ENCODE measurements at regions not wholly inside any gene's neighbourhood (a gene's known extent, or its start where the extent isn't known, plus 50 kb on each side); places are given as distances from the start of the nearest gene placed in this dataset.

GRCh38 chr22:47396105-47396504, 633.7 kb downstream of the TBC1D22A start:
- Histone ChIP-seq H3K27me3 (ENCODE audit: insufficient read depth, low read length, poor library complexity, severe bottlenecking) (no peaks in the 10 kb centered on the region), H3K4me1 (ENCODE audit: insufficient read depth, low read length) (no peaks in the 10 kb centered on the region), H3K36me3 (ENCODE audit: insufficient read depth, low read length) (no peaks in the 10 kb centered on the region), H3K4me3 (ENCODE audit: low read length) (no peak overlapping the region), H3K27ac (ENCODE audit: low read depth, low read length) (no peak overlapping the region), H3K9me3 (ENCODE audit: low read length) (no peaks in the 10 kb centered on the region)
- no peak for DNase-seq
- ChIA-PET CTCF (no interaction called here), POLR2A (no interaction called here)
- Mint-ChIP-seq H3K27me3 (peaks cover 0 to 7% of the 10 kb centered on the region in 2 donors), H3K36me3 (no peaks in the 10 kb centered on the region), H3K4me1 (no peaks in the 10 kb centered on the region), H3K4me3 (no peak overlapping the region), H3K27ac (no peak overlapping the region), H3K9me3 (no peaks in the 10 kb centered on the region)

GRCh38 chr22:47395481-47395880, 633.0 kb downstream of the TBC1D22A start:
- Mint-ChIP-seq H3K9me3 (no peaks in the 10 kb centered on the region), H3K4me3 (no peak overlapping the region), H3K4me1 (no peaks in the 10 kb centered on the region), H3K36me3 (no peaks in the 10 kb centered on the region), H3K27me3 (peaks cover 0 to 7% of the 10 kb centered on the region in 2 donors), H3K27ac (no peak overlapping the region)
- no peaks in the 10 kb centered on the region for H3K4me1 ChIP-seq (ENCODE audit: insufficient read depth, low read length)
- H3K27me3 ChIP-seq (ENCODE audit: insufficient read depth, low read length, poor library complexity, severe bottlenecking) = no peaks in the 10 kb centered on the region
- ChIA-PET POLR2A (no interaction called here), CTCF (no interaction called here)
- no peak overlapping the region for H3K27ac ChIP-seq (ENCODE audit: low read depth, low read length)
- no peak overlapping the region for H3K4me3 ChIP-seq (ENCODE audit: low read length)
- no peak for DNase-seq
- no peaks in the 10 kb centered on the region for H3K36me3 ChIP-seq (ENCODE audit: insufficient read depth, low read length)
- no peaks in the 10 kb centered on the region for H3K9me3 ChIP-seq (ENCODE audit: low read length)

GRCh38 chr22:47394504-47395440, 632.3 kb downstream of the TBC1D22A start:
- ChIA-PET POLR2A (no interaction called here), CTCF (no interaction called here)
- no peaks in the 10 kb centered on the region for H3K9me3 ChIP-seq (ENCODE audit: low read length)
- no peaks in the 10 kb centered on the region for H3K27me3 ChIP-seq (ENCODE audit: insufficient read depth, low read length, poor library complexity, severe bottlenecking)
- H3K4me3 ChIP-seq (ENCODE audit: low read length) = no peak overlapping the region
- peaks cover 0 to 7% of the 10 kb centered on the region in 2 donors for H3K27me3 Mint-ChIP-seq
- H3K4me1 Mint-ChIP-seq = no peaks in the 10 kb centered on the region
- no peak overlapping the region for H3K27ac Mint-ChIP-seq
- no peaks in the 10 kb centered on the region for H3K9me3 Mint-ChIP-seq
- H3K36me3 Mint-ChIP-seq = no peaks in the 10 kb centered on the region
- H3K36me3 ChIP-seq (ENCODE audit: insufficient read depth, low read length) = no peaks in the 10 kb centered on the region
- DNase-seq = no peak
- H3K27ac ChIP-seq (ENCODE audit: low read depth, low read length) = no peak overlapping the region
- H3K4me3 Mint-ChIP-seq = no peak overlapping the region
- H3K4me1 ChIP-seq (ENCODE audit: insufficient read depth, low read length) = no peaks in the 10 kb centered on the region

DNA sequence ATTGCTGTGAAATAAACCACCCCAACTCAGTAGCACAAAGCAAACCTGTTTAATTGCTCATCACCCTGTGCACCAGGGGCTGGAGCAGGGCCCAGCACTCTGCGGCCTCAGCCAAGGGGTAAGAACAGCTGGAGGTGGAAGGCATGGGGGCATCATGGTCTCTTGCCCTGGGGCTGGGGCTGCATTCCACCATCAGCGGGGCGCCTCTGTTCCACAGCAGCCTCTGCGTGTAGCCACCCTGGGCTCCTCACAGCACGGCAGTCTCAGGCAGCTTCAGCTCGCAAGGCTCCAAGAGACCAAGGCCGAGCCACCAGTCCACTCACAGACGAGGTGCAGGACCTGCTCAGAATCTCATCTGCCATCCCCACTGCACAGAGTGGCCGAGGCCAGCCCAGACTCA, 630.7 kb downstream of the TBC1D22A start:
- H3K27ac ChIP-seq (ENCODE audit: low read depth, low read length) = no peak overlapping the region
- H3K27me3 ChIP-seq (ENCODE audit: insufficient read depth, low read length, poor library complexity, severe bottlenecking) = no peaks in the 10 kb centered on the region
- no peaks in the 10 kb centered on the region for H3K4me1 ChIP-seq (ENCODE audit: insufficient read depth, low read length)
- Mint-ChIP-seq H3K9me3 (no peaks in the 10 kb centered on the region), H3K4me3 (no peak overlapping the region), H3K4me1 (no peaks in the 10 kb centered on the region), H3K27me3 (peaks cover 0 to 7% of the 10 kb centered on the region in 2 donors), H3K27ac (no peak overlapping the region), H3K36me3 (no peaks in the 10 kb centered on the region)
- no peaks in the 10 kb centered on the region for H3K9me3 ChIP-seq (ENCODE audit: low read length)
- no peaks in the 10 kb centered on the region for H3K36me3 ChIP-seq (ENCODE audit: insufficient read depth, low read length)
- no peak overlapping the region for H3K4me3 ChIP-seq (ENCODE audit: low read length)
- POLR2A ChIA-PET = no interaction called here
- no peak for DNase-seq
- CTCF ChIA-PET = no interaction called here

GRCh38 chr22:47392729-47393128, 630.3 kb downstream of the TBC1D22A start:
- Mint-ChIP-seq H3K4me3 (no peak overlapping the region), H3K27ac (no peak overlapping the region), H3K9me3 (no peaks in the 10 kb centered on the region), H3K27me3 (peaks cover 0 to 7% of the 10 kb centered on the region in 2 donors), H3K4me1 (no peaks in the 10 kb centered on the region), H3K36me3 (no peaks in the 10 kb centered on the region)
- no peaks in the 10 kb centered on the region for H3K27me3 ChIP-seq (ENCODE audit: insufficient read depth, low read length, poor library complexity, severe bottlenecking)
- CTCF ChIA-PET = no interaction called here
- no peak overlapping the region for H3K4me3 ChIP-seq (ENCODE audit: low read length)
- H3K9me3 ChIP-seq (ENCODE audit: low read length) = no peaks in the 10 kb centered on the region
- no peak overlapping the region for H3K27ac ChIP-seq (ENCODE audit: low read depth, low read length)
- no peaks in the 10 kb centered on the region for H3K36me3 ChIP-seq (ENCODE audit: insufficient read depth, low read length)
- no peaks in the 10 kb centered on the region for H3K4me1 ChIP-seq (ENCODE audit: insufficient read depth, low read length)
- no peak for DNase-seq
- POLR2A ChIA-PET = no interaction called here

DNA sequence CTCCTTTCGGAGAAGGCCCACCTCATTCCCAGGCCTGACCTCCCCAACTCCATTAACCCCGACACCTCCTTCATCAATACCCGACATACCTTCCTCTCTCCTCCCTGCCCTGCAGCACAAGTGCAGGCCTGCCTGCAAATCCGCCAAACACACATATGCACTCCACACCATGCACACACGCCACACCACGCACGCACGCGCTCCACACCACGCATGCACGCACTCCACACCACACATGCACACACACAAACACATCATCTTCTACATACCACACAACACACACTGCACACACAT, 629.6 kb downstream of the TBC1D22A start:
- CTCF ChIA-PET = no interaction called here
- Histone ChIP-seq H3K36me3 (ENCODE audit: insufficient read depth, low read length) (no peaks in the 10 kb centered on the region), H3K4me3 (ENCODE audit: low read length) (no peak overlapping the region), H3K4me1 (ENCODE audit: insufficient read depth, low read length) (no peaks in the 10 kb centered on the region), H3K27me3 (ENCODE audit: insufficient read depth, low read length, poor library complexity, severe bottlenecking) (no peaks in the 10 kb centered on the region), H3K27ac (ENCODE audit: low read depth, low read length) (no peak overlapping the region), H3K9me3 (ENCODE audit: low read length) (no peaks in the 10 kb centered on the region)
- Mint-ChIP-seq H3K27me3 (peaks cover 0 to 7% of the 10 kb centered on the region in 2 donors), H3K9me3 (no peaks in the 10 kb centered on the region), H3K4me1 (no peaks in the 10 kb centered on the region), H3K27ac (no peak overlapping the region), H3K36me3 (no peaks in the 10 kb centered on the region), H3K4me3 (no peak overlapping the region)
- POLR2A ChIA-PET = no interaction called here
- no peak for DNase-seq

GRCh38 chr22:47391169-47392053, 629.0 kb downstream of the TBC1D22A start:
- H3K4me3 ChIP-seq (ENCODE audit: low read length) = no peak overlapping the region
- DNase-seq = no peak
- H3K4me1 ChIP-seq (ENCODE audit: insufficient read depth, low read length) = no peaks in the 10 kb centered on the region
- H3K9me3 ChIP-seq (ENCODE audit: low read length) = no peaks in the 10 kb centered on the region
- Mint-ChIP-seq H3K27ac (no peak overlapping the region), H3K9me3 (no peaks in the 10 kb centered on the region), H3K36me3 (no peaks in the 10 kb centered on the region), H3K4me3 (no peak overlapping the region), H3K27me3 (peaks cover 0 to 4% of the 10 kb centered on the region in 2 donors), H3K4me1 (no peaks in the 10 kb centered on the region)
- no peaks in the 10 kb centered on the region for H3K27me3 ChIP-seq (ENCODE audit: insufficient read depth, low read length, poor library complexity, severe bottlenecking)
- ChIA-PET CTCF (no interaction called here), POLR2A (no interaction called here)
- no peak overlapping the region for H3K27ac ChIP-seq (ENCODE audit: low read depth, low read length)
- H3K36me3 ChIP-seq (ENCODE audit: insufficient read depth, low read length) = no peaks in the 10 kb centered on the region

Measured in CD8-positive, alpha-beta memory T cell (primary cell).